Left colon (tissue), 2 donors: ENCODE measurements at regions not wholly inside any gene's neighbourhood (a gene's known extent, or its start where the extent isn't known, plus 50 kb on each side); places are given as distances from the start of the nearest gene placed in this dataset.

ENCODE experiments used
- ATAC-seq: fragments of 200-7000 bp; cut with Tn5 transposase; one replicate; pipeline ENCODE4 v1.9.1; 2020; ENCODE audit warnings: mild to moderate bottlenecking, moderate library complexity
- DNase-seq, 2 donors: peaks; one replicate each; pipeline ENCODE4 v3.0.0-alpha.2; 2020
- intact Hi-C, 2 donors: fragments of 100-400 bp; cut with DNase I in 1 of 2; cut with micrococcal nuclease in 1 of 2; formaldehyde crosslinking; loops; one replicate each; pipeline versions ENCODE4 v1.11.2 to v1.14.0; 2022; cut with DNase I, micrococcal nuclease
- donor health status: DM: no; HTN: no; CAD: no.
- donor health status: DM: yes; HTN: yes; CAD: no.

DNA sequence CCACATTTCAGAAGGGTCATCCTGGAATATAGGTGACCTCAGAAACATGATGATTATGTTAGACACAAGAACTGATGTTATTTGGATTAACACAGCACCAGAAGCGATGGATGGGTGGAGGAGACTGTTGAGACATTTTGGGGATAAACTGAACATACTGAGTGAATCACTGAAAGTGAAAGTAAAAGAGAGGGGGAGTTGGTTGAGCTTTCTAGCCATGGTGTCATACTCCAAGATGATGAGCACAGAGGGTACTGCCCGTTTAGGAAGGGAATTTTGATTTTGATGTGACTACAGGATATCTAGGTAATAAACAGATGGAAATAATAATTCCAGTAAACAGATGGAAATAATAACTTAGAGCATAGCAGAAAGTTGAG is 248.0 kb upstream of the NPY start:
- intact Hi-C loops: no loop called here
- DNase-seq (no peak), ATAC-seq (no peak)

GRCh38 chr7:24038993-24039392 is 245.0 kb upstream of the NPY start:
- ATAC-seq (no peak), DNase-seq (no peak)
- intact Hi-C loops: no loop called here

- no peak for ATAC-seq
- intact Hi-C loops: no loop called here
Observed at GRCh38 chr7:24039991-24040624, 243.9 kb upstream of the NPY start.

GRCh38 chr7:24042028-24042427 is 242.0 kb upstream of the NPY start:
- ATAC-seq (no peak), DNase-seq (no peak)
- intact Hi-C loops: no loop called here

More at GRCh38 chr7:24039991-24040624, 243.9 kb upstream of the NPY start:
- DNase-seq: no peak

DNA sequence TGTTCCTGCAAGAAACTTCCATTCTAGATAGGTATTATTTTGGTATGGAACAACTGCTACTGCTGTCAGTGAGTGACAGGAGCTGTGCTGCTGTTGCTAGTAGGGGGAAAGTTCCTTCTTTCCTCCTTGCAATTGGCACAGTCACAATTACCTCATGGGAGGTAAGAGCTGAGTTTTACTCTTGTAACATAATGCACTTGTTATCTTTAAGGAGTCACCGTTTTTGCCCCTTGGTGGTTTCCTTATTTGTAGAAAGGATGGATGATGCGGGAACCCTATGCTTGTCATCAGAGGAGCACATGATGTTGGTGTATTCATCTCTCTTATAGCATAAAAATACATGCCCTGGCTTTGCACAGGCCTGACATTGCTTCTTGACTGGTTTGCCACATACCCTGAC is 234.7 kb upstream of the NPY start:
- ATAC-seq: no peak

GRCh38 chr7:24050991-24051560 is 232.9 kb upstream of the NPY start:
- no peak for DNase-seq
- intact Hi-C loops: no loop called here
- no peak for ATAC-seq

More for the DNA sequence above, 234.7 kb upstream of the NPY start:
- intact Hi-C loops: no loop called here
- no peak for DNase-seq

DNA sequence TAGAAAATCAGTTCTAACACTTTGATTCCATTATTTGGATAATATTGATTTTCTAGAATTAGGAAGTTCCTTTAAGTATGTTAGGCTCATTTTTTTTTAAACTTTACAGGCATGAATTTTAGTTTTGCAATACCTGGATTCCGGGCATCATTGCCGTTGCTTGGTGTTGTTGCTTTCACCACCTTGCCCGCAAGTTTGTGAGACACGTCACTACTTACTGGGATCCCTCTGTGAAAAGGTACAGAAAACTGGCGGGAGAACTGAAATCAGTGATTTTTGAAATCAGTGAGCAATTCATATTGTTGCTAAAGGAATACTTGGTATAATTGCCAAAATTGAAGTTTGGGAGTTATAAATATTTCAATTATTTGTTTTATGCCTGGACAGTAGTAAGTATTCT is 232.3 kb upstream of the NPY start:
- ATAC-seq (no peak), DNase-seq (no peak)
- intact Hi-C loops: no loop called here

DNA sequence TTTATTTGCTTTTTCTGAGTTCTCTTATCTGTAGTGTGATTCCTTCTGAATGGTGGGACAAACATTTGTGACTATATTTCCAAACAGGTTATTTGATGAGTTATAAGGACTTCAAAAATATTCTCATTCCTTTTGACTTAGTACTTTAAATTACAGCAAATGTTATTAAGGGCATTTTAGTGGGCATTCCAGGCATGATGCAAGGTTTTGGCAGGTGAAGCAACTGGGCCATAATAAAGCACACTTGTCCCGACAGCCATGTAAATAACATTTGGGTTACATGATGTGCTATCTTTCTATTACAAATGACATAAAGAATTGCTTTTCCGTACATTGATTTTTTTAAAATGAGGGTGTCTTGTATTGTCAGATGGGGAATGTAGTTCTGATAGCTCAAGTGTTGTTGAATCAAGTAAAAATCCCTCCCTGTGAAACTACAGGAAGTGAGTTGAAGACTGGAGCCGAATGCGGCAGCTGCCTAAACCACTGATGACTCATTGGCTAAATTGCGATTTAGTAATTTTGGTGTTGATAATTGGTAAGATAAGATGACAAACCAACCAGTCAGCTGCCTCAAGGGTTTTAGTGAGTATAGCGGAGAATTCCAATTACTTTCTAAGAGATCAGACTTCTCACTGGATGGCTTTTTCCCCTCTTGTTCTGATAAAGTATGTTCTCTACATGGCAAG is 231.3 kb upstream of the NPY start:
- no peak for DNase-seq
- intact Hi-C loops: no loop called here
- ATAC-seq: no peak

GRCh38 chr7:24054236-24054635 is 229.8 kb upstream of the NPY start:
- no peak for ATAC-seq
- DNase-seq: no peak
- intact Hi-C loops: no loop called here

DNA sequence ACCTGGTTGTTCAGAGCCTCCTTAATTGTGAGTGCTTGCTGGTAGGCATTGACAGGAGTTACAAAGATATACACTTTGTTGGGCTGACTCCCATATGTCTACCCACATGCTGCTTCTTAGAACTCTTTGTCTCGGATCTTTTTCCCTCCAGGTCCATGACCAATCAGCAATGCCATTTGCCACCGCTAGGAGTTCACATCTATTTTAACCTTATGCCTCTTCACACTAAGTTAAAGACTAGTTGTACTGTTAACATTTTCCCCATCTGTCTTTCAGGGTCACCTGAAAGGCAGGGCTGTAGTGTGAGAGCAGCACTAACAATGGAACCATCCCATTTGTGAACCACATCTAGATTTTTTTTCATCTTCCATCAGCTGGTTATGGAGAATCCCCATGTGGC is 226.7 kb upstream of the NPY start:
- DNase-seq (no peak), ATAC-seq (no peak)
- intact Hi-C loops: no loop called here

DNA sequence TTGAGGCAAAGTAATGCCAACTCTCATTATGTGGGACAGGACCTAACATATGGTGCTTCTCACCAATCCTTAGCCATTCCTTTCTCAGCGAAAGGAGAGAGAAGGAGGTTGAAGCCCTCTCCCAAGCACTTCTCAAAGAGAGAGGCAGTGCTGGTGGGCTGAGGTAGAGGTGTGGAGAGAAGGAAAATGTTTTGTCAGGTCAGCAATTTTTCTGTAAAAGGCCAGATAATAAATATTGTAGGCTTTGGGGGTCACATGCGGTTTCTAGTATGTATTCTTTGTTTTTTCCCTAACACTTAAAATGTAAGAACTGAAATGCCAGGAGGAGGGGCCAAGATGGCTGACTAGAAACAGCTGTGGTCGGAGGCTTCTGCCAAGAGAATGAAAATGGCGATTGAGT is 225.0 kb upstream of the NPY start:
- intact Hi-C loops: no loop called here
- ATAC-seq (no peak), DNase-seq (no peak)

DNA sequence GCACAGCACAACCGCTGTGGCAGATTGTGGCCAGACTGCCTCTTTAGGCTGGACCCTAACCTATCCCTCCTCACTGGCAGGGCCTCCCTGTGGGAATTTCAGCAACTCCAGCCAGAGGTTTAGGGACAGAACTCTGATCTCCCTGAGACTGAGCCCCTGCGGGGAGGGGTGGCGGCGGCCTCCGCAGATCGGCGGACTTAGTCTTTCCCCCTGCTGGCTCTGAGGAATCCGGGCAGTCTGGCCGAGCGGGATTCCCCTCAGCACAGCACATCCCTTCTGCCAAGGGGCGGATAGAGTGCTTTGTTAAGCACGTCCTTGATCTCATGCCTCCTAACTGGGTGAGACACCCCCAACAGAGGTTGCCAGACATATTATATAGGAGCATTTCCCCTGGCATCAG is 224.2 kb upstream of the NPY start:
- no peak for ATAC-seq

DNA sequence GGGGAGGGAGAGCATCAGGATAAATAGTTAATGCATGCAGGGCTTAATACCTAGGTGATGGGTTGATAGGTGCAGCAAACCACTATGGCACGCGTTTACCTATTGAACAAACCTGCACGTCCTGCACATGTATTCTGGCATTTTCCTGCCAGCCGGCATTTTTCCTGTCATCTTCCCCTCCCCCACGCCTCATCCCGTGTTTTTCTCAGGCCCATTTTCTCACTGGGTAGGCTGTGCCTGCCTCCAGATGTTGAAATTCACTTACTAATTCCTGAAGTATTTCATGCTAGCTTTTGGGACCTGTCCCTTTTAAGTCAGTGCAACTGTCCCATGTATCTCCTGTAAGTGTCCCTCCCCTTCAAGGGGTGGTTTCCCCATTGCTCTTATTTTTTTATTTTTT is 220.3 kb upstream of the NPY start:
- intact Hi-C loops: no loop called here
- ATAC-seq (no peak), DNase-seq (no peak)

More for the DNA sequence above, 224.2 kb upstream of the NPY start:
- DNase-seq: no peak
- intact Hi-C loops: no loop called here

GRCh38 chr7:24069751-24070150 is 214.2 kb upstream of the NPY start:
- ATAC-seq: no peak

GRCh38 chr7:24073651-24074420 is 210.2 kb upstream of the NPY start:
- DNase-seq: no peak
- intact Hi-C loops: no loop called here
- no peak for ATAC-seq

More at GRCh38 chr7:24069751-24070150, 214.2 kb upstream of the NPY start:
- DNase-seq: no peak
- intact Hi-C loops: no loop called here

DNA sequence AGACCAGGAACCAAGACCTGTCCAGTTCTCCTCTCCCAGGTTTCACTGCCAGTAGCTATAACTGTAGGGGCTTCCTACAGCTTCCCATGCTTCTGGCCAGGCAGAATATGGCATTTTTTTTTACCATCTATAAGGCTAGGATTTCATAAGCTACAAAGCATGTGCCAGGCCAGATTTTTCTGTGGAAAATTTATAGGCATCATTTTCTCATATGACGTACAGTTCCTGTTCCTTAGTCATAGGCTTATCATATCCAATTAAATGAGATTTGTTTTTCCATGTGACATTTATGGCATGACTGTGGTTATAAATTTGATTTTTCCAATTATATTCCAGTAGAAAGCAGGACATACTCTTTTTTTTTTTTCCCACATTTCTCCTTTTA is 208.6 kb upstream of the NPY start:
- ATAC-seq: peak; percentile 76

DNA sequence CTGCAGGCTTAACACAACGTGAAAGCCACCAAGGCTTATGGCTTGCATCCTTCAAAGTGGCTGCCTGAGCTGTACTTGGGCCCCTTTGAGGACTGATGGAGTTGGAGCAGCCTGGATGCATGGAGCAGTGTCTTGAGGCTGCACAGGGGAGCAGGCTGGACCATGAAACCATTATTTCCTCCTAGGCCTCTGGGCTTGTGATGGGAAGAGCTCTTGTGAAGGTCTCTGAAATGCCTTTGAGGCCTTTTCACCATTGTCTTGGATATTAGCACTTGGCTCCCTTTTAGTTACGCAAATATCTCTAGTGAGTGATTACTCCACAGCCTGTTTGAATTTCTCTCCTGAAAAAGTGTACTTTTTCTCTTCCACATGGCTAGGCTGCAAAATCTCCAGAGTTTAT is 201.2 kb upstream of the NPY start:
- no peak for DNase-seq
- intact Hi-C loops: no loop called here
- ATAC-seq: no peak

More for the DNA sequence above, 208.6 kb upstream of the NPY start:
- no peak for DNase-seq
- intact Hi-C loops: no loop called here

DNA sequence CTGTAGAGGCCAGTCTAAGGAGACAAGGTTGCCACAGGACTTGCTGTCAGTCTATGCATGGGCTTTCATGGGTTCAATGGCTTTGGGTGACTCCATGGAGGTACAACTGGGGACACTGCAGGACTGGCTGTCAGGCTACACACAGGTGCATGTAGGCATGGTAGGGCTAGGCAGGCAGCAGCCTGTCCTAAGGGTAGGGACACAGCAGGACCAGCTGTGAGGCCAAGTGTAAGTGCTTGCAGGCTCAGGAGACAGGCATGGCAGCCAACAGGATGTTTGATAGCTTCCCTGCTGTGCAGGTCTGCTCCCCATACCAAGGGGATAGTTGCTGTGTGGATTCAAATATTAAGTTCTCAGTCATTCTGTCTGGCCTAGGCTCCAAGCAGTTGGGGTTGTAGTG is 181.0 kb upstream of the NPY start:
- ATAC-seq: no peak
- intact Hi-C loops: no loop called here
- no peak for DNase-seq

DNA sequence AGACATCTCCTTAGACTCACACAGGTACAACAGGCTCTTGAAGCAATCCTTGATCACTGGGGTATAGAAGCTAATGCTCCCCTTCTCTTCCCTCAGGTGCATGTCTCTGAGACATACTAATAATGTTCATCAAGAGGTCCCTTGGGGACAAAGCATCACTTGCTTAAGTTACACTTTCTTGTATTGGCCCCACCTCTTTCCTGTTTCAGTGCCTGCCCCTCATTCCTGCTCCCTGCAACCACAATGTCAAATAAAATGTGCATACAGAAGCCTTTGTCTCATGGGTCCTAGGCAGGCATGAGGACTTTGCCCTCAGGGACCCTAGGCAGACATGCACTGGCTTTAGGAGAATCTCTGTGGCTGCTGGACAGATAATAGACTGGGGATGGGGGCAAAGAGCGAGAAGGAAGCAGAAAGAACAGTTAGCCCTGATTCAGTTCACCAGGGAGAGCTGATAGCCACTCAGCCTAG is 175.0 kb upstream of the NPY start:
- no peak for DNase-seq
- intact Hi-C loops: no loop called here
- ATAC-seq: no peak

DNA sequence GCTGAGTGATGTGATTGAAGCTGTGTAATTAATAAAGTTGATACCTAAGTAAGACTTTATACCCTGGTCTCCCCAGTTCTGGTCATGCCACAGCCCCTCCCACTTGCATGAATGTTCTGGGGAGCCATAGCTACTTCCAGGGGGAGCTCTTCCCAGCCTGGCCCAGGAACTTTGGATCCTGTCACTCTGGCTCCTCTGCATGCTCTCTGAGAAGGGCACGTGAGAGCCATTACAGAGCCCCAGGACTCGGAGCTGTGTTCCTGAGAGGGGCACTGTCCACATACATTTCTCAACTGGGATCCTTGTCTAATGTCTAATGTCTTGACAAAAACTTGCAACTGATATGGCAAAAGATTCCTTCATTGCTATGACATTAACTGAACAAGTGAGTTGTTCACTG is 173.9 kb upstream of the NPY start:
- intact Hi-C loops: no loop called here
- DNase-seq (no peak), ATAC-seq (no peak)
